ENCODE measurements at regions not wholly inside any gene's neighbourhood (a gene's known extent, or its start where the extent isn't known, plus 50 kb on each side); places are given as distances from the start of the nearest gene placed in this dataset.

DNA sequence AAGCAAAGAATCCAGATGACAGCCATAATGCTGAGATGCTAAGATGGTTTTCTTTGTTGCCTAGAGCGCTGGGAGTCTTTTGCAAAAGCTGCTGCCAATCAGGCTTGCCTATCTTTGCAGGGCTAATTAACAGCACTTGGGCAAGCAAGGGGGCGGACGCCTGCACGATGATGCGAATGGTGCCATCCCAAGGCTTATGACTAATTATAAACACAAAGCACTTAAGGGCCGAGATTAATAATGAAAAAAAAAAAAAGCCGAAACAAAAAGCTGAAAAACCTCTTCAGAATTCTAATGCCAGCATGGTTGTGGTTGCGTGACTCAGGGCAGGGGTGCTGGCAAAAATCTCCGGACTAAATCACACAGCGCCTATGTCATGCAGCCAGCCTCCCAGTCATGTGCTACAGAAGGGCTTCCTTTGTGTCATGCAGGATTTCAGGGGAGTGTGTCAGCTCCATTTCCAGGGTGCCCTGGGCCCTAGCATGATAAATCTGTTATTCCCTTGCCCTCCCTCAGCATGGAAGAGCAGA lies 185.0 kb upstream of the ANKRD28 start:
- H3K79me2 ChIP-seq (ENCODE audit: control insufficient read depth, insufficient read depth, low read length) = no peaks in the 10 kb centered on the region
- H3K9ac ChIP-seq (ENCODE audit: control insufficient read depth, insufficient read depth, low read length) = no peak overlapping the region
- H3K36me3 ChIP-seq (ENCODE audit: control insufficient read depth in 2 of 2, insufficient read depth in 2 of 2, low read length in 1 of 2) = no peaks in the 10 kb centered on the region
- POLR2A ChIA-PET = no interaction called here
- no peak overlapping the region for H3K27ac ChIP-seq (ENCODE audit: control insufficient read depth, insufficient read depth)
- WGBS (ENCODE audit: insufficient coverage, insufficient replicate concordance, low lambda C conversion rate, missing lambda C conversion rate) = 60% methylated on average over 10 of the region's 10 CpGs
- DNase-seq (ENCODE audit: low read depth, low spot score) (no peak), FAIRE-seq (no peak), ATAC-seq (no peak)
- CTCF ChIA-PET = no interaction called here
- no peaks in the 10 kb centered on the region for H4K20me1 ChIP-seq (ENCODE audit: control insufficient read depth, insufficient read depth)
- BruUV-seq (replicated peaks) = no TSS peak
- H3K4me1 ChIP-seq (ENCODE audit: control insufficient read depth, insufficient read depth, low read length) = no peaks in the 10 kb centered on the region
- no peaks in the 10 kb centered on the region for H3K27me3 ChIP-seq (replicated peaks in 1 of 2; ENCODE audit: control insufficient read depth in 2 of 2, insufficient read depth in 2 of 2, low read length in 1 of 2)
- H3K9me3 ChIP-seq (replicated peaks; ENCODE audit: control insufficient read depth, insufficient read depth, low read length) = no peaks in the 10 kb centered on the region
- no peak overlapping the region for H3K4me2 ChIP-seq (ENCODE audit: control insufficient read depth, insufficient read depth)
- TF ChIP-seq WRNIP1 (IDR thresholded peaks at IDR 0.05; ENCODE audit: borderline replicate concordance, low read depth, low read length) (no peak), NFYB (IDR thresholded peaks at IDR 0.05; ENCODE audit: insufficient read depth, low read depth, low read length) (no peak)
- TF ChIP-seq, protein P1, sequence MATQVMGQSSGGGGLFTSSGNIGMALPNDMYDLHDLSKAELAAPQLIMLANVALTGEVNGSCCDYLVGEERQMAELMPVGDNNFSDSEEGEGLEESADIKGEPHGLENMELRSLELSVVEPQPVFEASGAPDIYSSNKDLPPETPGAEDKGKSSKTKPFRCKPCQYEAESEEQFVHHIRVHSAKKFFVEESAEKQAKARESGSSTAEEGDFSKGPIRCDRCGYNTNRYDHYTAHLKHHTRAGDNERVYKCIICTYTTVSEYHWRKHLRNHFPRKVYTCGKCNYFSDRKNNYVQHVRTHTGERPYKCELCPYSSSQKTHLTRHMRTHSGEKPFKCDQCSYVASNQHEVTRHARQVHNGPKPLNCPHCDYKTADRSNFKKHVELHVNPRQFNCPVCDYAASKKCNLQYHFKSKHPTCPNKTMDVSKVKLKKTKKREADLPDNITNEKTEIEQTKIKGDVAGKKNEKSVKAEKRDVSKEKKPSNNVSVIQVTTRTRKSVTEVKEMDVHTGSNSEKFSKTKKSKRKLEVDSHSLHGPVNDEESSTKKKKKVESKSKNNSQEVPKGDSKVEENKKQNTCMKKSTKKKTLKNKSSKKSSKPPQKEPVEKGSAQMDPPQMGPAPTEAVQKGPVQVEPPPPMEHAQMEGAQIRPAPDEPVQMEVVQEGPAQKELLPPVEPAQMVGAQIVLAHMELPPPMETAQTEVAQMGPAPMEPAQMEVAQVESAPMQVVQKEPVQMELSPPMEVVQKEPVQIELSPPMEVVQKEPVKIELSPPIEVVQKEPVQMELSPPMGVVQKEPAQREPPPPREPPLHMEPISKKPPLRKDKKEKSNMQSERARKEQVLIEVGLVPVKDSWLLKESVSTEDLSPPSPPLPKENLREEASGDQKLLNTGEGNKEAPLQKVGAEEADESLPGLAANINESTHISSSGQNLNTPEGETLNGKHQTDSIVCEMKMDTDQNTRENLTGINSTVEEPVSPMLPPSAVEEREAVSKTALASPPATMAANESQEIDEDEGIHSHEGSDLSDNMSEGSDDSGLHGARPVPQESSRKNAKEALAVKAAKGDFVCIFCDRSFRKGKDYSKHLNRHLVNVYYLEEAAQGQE (IDR thresholded peaks at IDR 0.05; ENCODE audit: low read depth, low read length) = no peak
- intact Hi-C loops (cut with micrococcal nuclease; ENCODE audit: unreplicated experiment) (no loop called here), in situ Hi-C loops (cut with MboI) (no loop called here)
- H3K4me3 ChIP-seq = no peak overlapping the region
- SMC1A ChIA-PET (ENCODE audit: uncharacterized antibody, unreplicated experiment) = no interaction called here
- RAD21 ChIA-PET (ENCODE audit: unreplicated experiment) = interaction anchor here (1.3 kb wide), 1 partner anchor 166 kb away, joined by 3 read pairs; no protein-coding TSS in a partner anchor
- no peak overlapping the region for H2AFZ ChIP-seq (ENCODE audit: control insufficient read depth, low read depth, low read length)

DNA sequence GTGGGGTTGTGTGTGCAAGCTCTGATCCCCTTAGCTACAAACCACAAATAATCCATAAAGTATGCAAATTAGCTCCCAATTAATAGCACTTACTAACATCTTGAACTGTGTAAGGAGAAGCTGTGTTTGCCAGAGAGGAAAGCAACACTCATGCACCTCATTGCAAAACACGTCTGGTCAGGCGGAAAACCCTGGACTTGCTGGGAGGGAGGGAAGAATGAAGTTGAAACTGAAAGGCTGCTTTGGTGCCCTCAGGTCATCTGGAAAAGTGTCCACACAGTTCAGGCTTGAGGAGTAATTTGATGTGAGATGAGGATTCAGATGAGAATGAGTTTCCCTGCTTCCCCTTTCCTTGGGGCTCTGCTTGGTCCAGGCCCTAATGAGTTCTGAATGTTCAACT lies 185.5 kb upstream of the ANKRD28 start:
- no peak for ATAC-seq
- H3K27me3 ChIP-seq (replicated peaks in 1 of 2; ENCODE audit: control insufficient read depth in 2 of 2, insufficient read depth in 2 of 2, low read length in 1 of 2) = no peaks in the 10 kb centered on the region
- BruUV-seq (replicated peaks) = no TSS peak
- in situ Hi-C loops (cut with MboI) = no loop called here
- H3K4me3 ChIP-seq = no peak overlapping the region
- H3K4me1 ChIP-seq (ENCODE audit: control insufficient read depth, insufficient read depth, low read length) = no peaks in the 10 kb centered on the region
- H3K36me3 ChIP-seq (ENCODE audit: control insufficient read depth in 2 of 2, insufficient read depth in 2 of 2, low read length in 1 of 2) = no peaks in the 10 kb centered on the region
- H3K4me2 ChIP-seq (ENCODE audit: control insufficient read depth, insufficient read depth) = no peak overlapping the region
- intact Hi-C loops (cut with micrococcal nuclease; ENCODE audit: unreplicated experiment) = no loop called here
- DNase-seq (ENCODE audit: low read depth, low spot score) = no peak
- H4K20me1 ChIP-seq (ENCODE audit: control insufficient read depth, insufficient read depth) = no peaks in the 10 kb centered on the region
- no peak for FAIRE-seq
- RAD21 ChIA-PET (ENCODE audit: unreplicated experiment) = no interaction called here
- H3K79me2 ChIP-seq (ENCODE audit: control insufficient read depth, insufficient read depth, low read length) = no peaks in the 10 kb centered on the region
- WGBS (ENCODE audit: insufficient coverage, insufficient replicate concordance, low lambda C conversion rate, missing lambda C conversion rate) = 50% methylated on average over 2 of the region's 2 CpGs
- no peak overlapping the region for H3K9ac ChIP-seq (ENCODE audit: control insufficient read depth, insufficient read depth, low read length)
- H3K9me3 ChIP-seq (replicated peaks; ENCODE audit: control insufficient read depth, insufficient read depth, low read length) = no peaks in the 10 kb centered on the region
- CTCF ChIA-PET = no interaction called here
- SMC1A ChIA-PET (ENCODE audit: uncharacterized antibody, unreplicated experiment) = no interaction called here
- H3K27ac ChIP-seq (ENCODE audit: control insufficient read depth, insufficient read depth) = no peak overlapping the region
- POLR2A ChIA-PET = no interaction called here
- no peak overlapping the region for H2AFZ ChIP-seq (ENCODE audit: control insufficient read depth, low read depth, low read length)
- TF ChIP-seq RUNX3 (IDR thresholded peaks at IDR 0.05; ENCODE audit: low read length) (no peak), SPI1 (IDR thresholded peaks at IDR 0.05; ENCODE audit: borderline replicate concordance, insufficient read depth, low read depth, low read length) (no peak), RCOR1 (conservative IDR thresholded peaks at IDR 0.05; ENCODE audit: low read depth, low read length) (no peak), YY1 (IDR thresholded peaks at IDR 0.05; ENCODE audit: low read depth, low read length) (no peak)
- TF ChIP-seq, protein P1 (IDR thresholded peaks at IDR 0.05; ENCODE audit: low read depth, low read length) = no peak
- TF ChIP-seq, protein P2, sequence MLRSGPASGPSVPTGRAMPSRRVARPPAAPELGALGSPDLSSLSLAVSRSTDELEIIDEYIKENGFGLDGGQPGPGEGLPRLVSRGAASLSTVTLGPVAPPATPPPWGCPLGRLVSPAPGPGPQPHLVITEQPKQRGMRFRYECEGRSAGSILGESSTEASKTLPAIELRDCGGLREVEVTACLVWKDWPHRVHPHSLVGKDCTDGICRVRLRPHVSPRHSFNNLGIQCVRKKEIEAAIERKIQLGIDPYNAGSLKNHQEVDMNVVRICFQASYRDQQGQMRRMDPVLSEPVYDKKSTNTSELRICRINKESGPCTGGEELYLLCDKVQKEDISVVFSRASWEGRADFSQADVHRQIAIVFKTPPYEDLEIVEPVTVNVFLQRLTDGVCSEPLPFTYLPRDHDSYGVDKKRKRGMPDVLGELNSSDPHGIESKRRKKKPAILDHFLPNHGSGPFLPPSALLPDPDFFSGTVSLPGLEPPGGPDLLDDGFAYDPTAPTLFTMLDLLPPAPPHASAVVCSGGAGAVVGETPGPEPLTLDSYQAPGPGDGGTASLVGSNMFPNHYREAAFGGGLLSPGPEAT (IDR thresholded peaks at IDR 0.05; ENCODE audit: low read depth) = no peak

Data from GM12878 (cell line).